Chondrocyte (in vitro differentiated cells): ENCODE measurements at regions not wholly inside any gene's neighbourhood (a gene's known extent, or its start where the extent isn't known, plus 50 kb on each side); places are given as distances from the start of the nearest gene placed in this dataset.

Experiments
- DNase-seq: peaks from one replicate; pipeline ENCODE4 v3.0.0; 2021; ENCODE audit warnings: mixed read lengths, low spot score
- H3K27ac Mint-ChIP-seq: one replicate; pipeline ENCODE4 v1.8.0; 2021; ENCODE audit warnings: mild to moderate bottlenecking, moderate library complexity, mixed read lengths; ENCODE audit not compliant: unreplicated experiment
- H3K27me3 Mint-ChIP-seq: 2 replicates; pipeline ENCODE4 v1.8.0; 2021; ENCODE audit warnings: low read depth, mixed read lengths
- H3K36me3 Mint-ChIP-seq: 2 replicates; pipeline ENCODE4 v1.8.0; 2021; ENCODE audit warnings: low read depth, mixed read lengths
- H3K4me1 Mint-ChIP-seq: 2 replicates; pipeline ENCODE4 v1.8.0; 2021; ENCODE audit warnings: low read depth, mild to moderate bottlenecking, mixed read lengths
- H3K4me3 Mint-ChIP-seq: one replicate; pipeline ENCODE4 v1.8.0; 2021; ENCODE audit warnings: mild to moderate bottlenecking, moderate library complexity, mixed read lengths; ENCODE audit not compliant: unreplicated experiment
- H3K9me3 Mint-ChIP-seq: 2 replicates; pipeline ENCODE4 v1.8.0; 2021; ENCODE audit warnings: low read depth, mixed read lengths
- CTCF ChIP-seq: fragments of 200-600 bp; sonication (generic); IDR thresholded peaks from 2 replicates; pipeline ENCODE4 v1.5.0; 2021; ENCODE audit warnings: antibody characterized with exemption, mild to moderate bottlenecking, moderate library complexity

DNA sequence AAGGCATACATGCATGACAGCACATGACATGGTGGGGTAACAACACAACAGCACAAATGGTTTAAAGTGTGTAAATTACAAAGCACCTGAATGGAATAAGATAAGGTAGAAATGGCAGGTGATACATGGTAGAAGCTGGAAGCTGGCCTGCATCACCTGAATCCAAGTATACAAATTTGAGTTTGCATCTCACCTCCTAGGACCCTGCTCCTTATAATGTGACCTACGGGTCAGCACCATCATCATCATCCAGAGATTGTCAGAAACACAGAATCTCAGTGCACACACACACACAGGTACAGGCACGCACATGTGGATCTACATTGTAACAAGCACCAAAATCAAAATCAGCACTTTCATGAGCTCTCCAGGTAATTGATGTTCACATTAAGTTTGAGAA lies 1048.2 kb upstream of the AUTS2 start:
- H3K4me3 Mint-ChIP-seq: no peak overlapping the region
- no peak for TF ChIP-seq CTCF
- H3K27me3 Mint-ChIP-seq: no peaks in the 10 kb centered on the region
- no peaks in the 10 kb centered on the region for H3K36me3 Mint-ChIP-seq
- peaks cover 2% of the 10 kb centered on the region for H3K9me3 Mint-ChIP-seq
- no peak for DNase-seq
- H3K4me1 Mint-ChIP-seq: peaks cover 16% of the 10 kb centered on the region
- H3K27ac Mint-ChIP-seq: no peak overlapping the region

- H3K4me3 Mint-ChIP-seq: no peak overlapping the region
- H3K27me3 Mint-ChIP-seq: no peaks in the 10 kb centered on the region
- DNase-seq: no peak
- peaks cover 16% of the 10 kb centered on the region for H3K4me1 Mint-ChIP-seq
- no peak for TF ChIP-seq CTCF
- H3K36me3 Mint-ChIP-seq: no peaks in the 10 kb centered on the region
- no peak overlapping the region for H3K27ac Mint-ChIP-seq
- peaks cover 2% of the 10 kb centered on the region for H3K9me3 Mint-ChIP-seq
Measured at GRCh38 chr7:68550635-68551034, 1047.6 kb upstream of the AUTS2 start.

GRCh38 chr7:68556537-68556936 lies 1041.7 kb upstream of the AUTS2 start:
- TF ChIP-seq CTCF: no peak
- Mint-ChIP-seq H3K9me3 (no peaks in the 10 kb centered on the region), H3K36me3 (no peaks in the 10 kb centered on the region), H3K27me3 (no peaks in the 10 kb centered on the region), H3K4me3 (no peak overlapping the region), H3K27ac (no peak overlapping the region), H3K4me1 (no peaks in the 10 kb centered on the region)
- DNase-seq: no peak

GRCh38 chr7:68559518-68559917 lies 1038.8 kb upstream of the AUTS2 start:
- Mint-ChIP-seq H3K36me3 (no peaks in the 10 kb centered on the region), H3K4me1 (peaks cover 4% of the 10 kb centered on the region), H3K27ac (no peak overlapping the region), H3K4me3 (no peak overlapping the region), H3K9me3 (no peaks in the 10 kb centered on the region), H3K27me3 (no peaks in the 10 kb centered on the region)
- no peak for TF ChIP-seq CTCF
- DNase-seq: no peak

DNA sequence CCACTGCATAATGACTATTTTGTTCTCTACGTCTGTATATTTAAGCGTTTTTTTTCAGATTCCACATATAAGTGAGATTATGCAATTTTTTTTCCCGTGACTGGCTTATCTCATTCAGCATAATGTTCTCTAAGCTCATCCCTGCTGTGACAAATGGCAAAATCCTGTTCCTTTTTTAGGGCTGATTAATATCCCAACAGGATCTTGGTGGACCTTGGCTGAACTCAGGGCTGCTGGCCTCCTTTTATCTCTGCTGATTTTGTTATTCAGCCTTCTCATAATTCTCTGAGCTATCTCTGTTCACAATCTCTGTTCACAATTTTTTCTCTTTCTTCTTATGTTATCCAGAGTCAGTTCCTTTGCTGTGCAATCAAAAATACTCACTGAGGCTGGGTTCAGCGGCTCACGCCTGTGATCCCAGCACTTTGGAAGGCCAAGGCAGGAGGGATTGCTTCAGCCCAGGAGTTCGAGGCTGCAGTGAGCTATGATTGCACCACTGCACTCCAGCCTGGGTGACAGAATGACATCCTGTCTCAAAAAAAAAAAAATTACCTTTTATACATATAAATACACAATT lies 1035.9 kb upstream of the AUTS2 start:
- Mint-ChIP-seq H3K27me3 (no peaks in the 10 kb centered on the region), H3K27ac (no peak overlapping the region), H3K36me3 (no peaks in the 10 kb centered on the region), H3K9me3 (no peaks in the 10 kb centered on the region), H3K4me1 (peaks cover 8% of the 10 kb centered on the region), H3K4me3 (no peak overlapping the region)
- TF ChIP-seq CTCF: no peak
- DNase-seq: no peak
